SU-DHL-6 (cell line): ENCODE measurements at regions not wholly inside any gene's neighbourhood (a gene's known extent, or its start where the extent isn't known, plus 50 kb on each side); places are given as distances from the start of the nearest gene placed in this dataset.

ENCODE experiments used
- H2AFZ ChIP-seq: fragments of 200-600 bp; sonication (generic); 2 replicates; pipeline ENCODE4 v1.6.1; 2014; ENCODE audit warnings: low read depth, mild to moderate bottlenecking, moderate library complexity, mixed read lengths, antibody characterized with exemption, low read length; ENCODE audit not compliant: severe bottlenecking
- H3F3A ChIP-seq: fragments of 200-600 bp; shearing (Covaris generic); 2 replicates; pipeline ENCODE4 v1.6.0; 2016; ENCODE audit warnings: antibody characterized with exemption, mild to moderate bottlenecking; ENCODE audit not compliant: insufficient read depth
- H3K27ac ChIP-seq: fragments of 200-600 bp; sonication (generic); 2 replicates; pipeline ENCODE4 v1.5.1; 2016; ENCODE audit warnings: low read depth, mild to moderate bottlenecking, low read length, moderate library complexity, mixed read lengths
- H3K27me3 ChIP-seq: fragments of 200-600 bp; sonication (generic), shearing (Covaris generic); 2 replicates; pipeline ENCODE4 v1.6.0; 2014; ENCODE audit warnings: mild to moderate bottlenecking, low read length
- H3K36me3 ChIP-seq: fragments of 200-600 bp; sonication (generic); 2 replicates; pipeline ENCODE4 v1.6.1; 2014; ENCODE audit warnings: mild to moderate bottlenecking, low read length, mixed read lengths
- H3K4me2 ChIP-seq: fragments of 300-600, 200-600 bp; shearing (Covaris generic), sonication (generic); 2 replicates; pipeline ENCODE4 v1.6.0; 2014; ENCODE audit warnings: low read length, low read depth, mild to moderate bottlenecking; ENCODE audit not compliant: poor library complexity, severe bottlenecking
- H3K4me3 ChIP-seq: fragments of 200-600 bp; sonication (generic); 2 replicates; pipeline ENCODE4 v1.5.1; 2014; ENCODE audit warnings: antibody characterized with exemption, low read length, mild to moderate bottlenecking, mixed read lengths; ENCODE audit not compliant: insufficient read depth, poor library complexity, severe bottlenecking
- H3K79me2 ChIP-seq: fragments of 200-600 bp; sonication (generic); 2 replicates; pipeline ENCODE4 v1.6.1; 2014; ENCODE audit warnings: mild to moderate bottlenecking, low read length, moderate library complexity; ENCODE audit not compliant: insufficient read depth
- H3K9ac ChIP-seq: fragments of 200-600 bp; sonication (generic); 2 replicates; pipeline ENCODE4 v1.7.0; 2014; ENCODE audit warnings: mild to moderate bottlenecking, low read length
- H3K9me2 ChIP-seq: fragments of 200-600 bp; sonication (generic); replicated peaks from 2 replicates; pipeline ENCODE4 v1.6.1; 2014; ENCODE audit warnings: low read length; ENCODE audit not compliant: insufficient read depth
- H3K9me3 ChIP-seq: fragments of 200-600 bp; sonication (generic); 2 replicates; pipeline ENCODE4 v1.6.1; 2014; ENCODE audit warnings: low read length, mixed read lengths; ENCODE audit not compliant: insufficient read depth
- H4K20me1 ChIP-seq: fragments of 200-600 bp; sonication (generic); 2 replicates; pipeline ENCODE4 v1.6.1; 2014; ENCODE audit warnings: low read depth, mild to moderate bottlenecking, antibody characterized with exemption, low read length, moderate library complexity, mixed read lengths
- CTCF ChIP-seq: fragments of 200-600 bp; sonication (generic); IDR thresholded peaks from one replicate; pipeline ENCODE4 v1.5.1; 2017; ENCODE audit warnings: antibody characterized with exemption, mild to moderate bottlenecking, low read length, moderate library complexity; ENCODE audit not compliant: insufficient read depth, poor library complexity, severe bottlenecking
- EZH2phosphoT487 ChIP-seq: fragments of 200-600 bp; sonication (generic), shearing (Covaris generic); conservative IDR thresholded peaks from 2 replicates; pipeline ENCODE4 v1.6.1; 2018; ENCODE audit warnings: mild to moderate bottlenecking, antibody characterized with exemption, low read length, moderate library complexity, mixed read lengths

GRCh38 chr7:88516429-88516828, 209.7 kb upstream of the STEAP4 start:
- no peak overlapping the region for H3K9ac ChIP-seq
- no peak overlapping the region for H2AFZ ChIP-seq
- no peak overlapping the region for H3K4me3 ChIP-seq
- H3K27me3 ChIP-seq = no peaks in the 10 kb centered on the region
- H3K79me2 ChIP-seq = no peaks in the 10 kb centered on the region
- no peak overlapping the region for H3K4me2 ChIP-seq
- H4K20me1 ChIP-seq = no peaks in the 10 kb centered on the region
- H3K27ac ChIP-seq = no peak overlapping the region
- no peaks in the 10 kb centered on the region for H3K9me2 ChIP-seq
- H3K9me3 ChIP-seq = no peaks in the 10 kb centered on the region
- no peak for TF ChIP-seq CTCF
- TF ChIP-seq EZH2phosphoT487 = no peak
- H3K36me3 ChIP-seq = no peaks in the 10 kb centered on the region
- H3F3A ChIP-seq = no peaks in the 10 kb centered on the region

- Histone ChIP-seq H3K9me3 (no peaks in the 10 kb centered on the region), H3K9ac (no peak overlapping the region), H3F3A (no peaks in the 10 kb centered on the region), H3K27ac (no peak overlapping the region), H3K4me3 (no peak overlapping the region), H3K4me2 (no peak overlapping the region), H3K36me3 (no peaks in the 10 kb centered on the region), H2AFZ (no peak overlapping the region), H4K20me1 (no peaks in the 10 kb centered on the region), H3K79me2 (no peaks in the 10 kb centered on the region), H3K27me3 (no peaks in the 10 kb centered on the region), H3K9me2 (no peaks in the 10 kb centered on the region)
- no peak for TF ChIP-seq EZH2phosphoT487
- TF ChIP-seq CTCF = no peak
These were observed 208.6 kb upstream of the STEAP4 start for GRCh38 chr7:88515301-88515700.

GRCh38 chr7:88509341-88509740, 202.6 kb upstream of the STEAP4 start:
- Histone ChIP-seq H2AFZ (no peak overlapping the region), H3K9ac (no peak overlapping the region), H3K36me3 (no peaks in the 10 kb centered on the region)

More at GRCh38 chr7:88509341-88509740, 202.6 kb upstream of the STEAP4 start:
- no peaks in the 10 kb centered on the region for H3K27me3 ChIP-seq
- H3K4me3 ChIP-seq = no peak overlapping the region
- no peaks in the 10 kb centered on the region for H3F3A ChIP-seq
- H4K20me1 ChIP-seq = no peaks in the 10 kb centered on the region
- no peaks in the 10 kb centered on the region for H3K9me3 ChIP-seq
- no peaks in the 10 kb centered on the region for H3K79me2 ChIP-seq
- TF ChIP-seq EZH2phosphoT487 (no peak), CTCF (no peak)
- H3K27ac ChIP-seq = no peak overlapping the region
- no peaks in the 10 kb centered on the region for H3K9me2 ChIP-seq
- no peak overlapping the region for H3K4me2 ChIP-seq
